SJSA1 (cell line): ENCODE measurements at regions not wholly inside any gene's neighbourhood (a gene's known extent, or its start where the extent isn't known, plus 50 kb on each side); places are given as distances from the start of the nearest gene placed in this dataset.

ENCODE experiments used
- DNase-seq, 2 experiments: peaks; one replicate each; pipeline ENCODE4 v3.0.0-alpha.2; 2015 to 2020; ENCODE audit warnings: low spot score in 2 of 2, low read depth in 1 of 2
- H3K27ac ChIP-seq: fragments of 250-450 bp; sonication (Bioruptor Pico); 2 replicates; pipeline ENCODE4 v1.5.1; 2020; ENCODE audit warnings: mild to moderate bottlenecking, moderate library complexity
- H3K27me3 ChIP-seq: fragments of 250-450 bp; sonication (Bioruptor Pico); replicated peaks from 2 replicates; pipeline ENCODE4 v1.5.1; 2020; ENCODE audit warnings: mild to moderate bottlenecking, moderate library complexity
- H3K36me3 ChIP-seq: fragments of 250-450 bp; sonication (Bioruptor Pico); 2 replicates; pipeline ENCODE4 v1.5.1; 2020; ENCODE audit warnings: mild to moderate bottlenecking
- H3K4me1 ChIP-seq: fragments of 250-450 bp; sonication (Bioruptor Pico); replicated peaks from 2 replicates; pipeline ENCODE4 v1.6.1; 2021; ENCODE audit warnings: mild to moderate bottlenecking
- H3K4me3 ChIP-seq: fragments of 250-450 bp; sonication (Bioruptor Pico); 2 replicates; pipeline ENCODE4 v1.5.1; 2020; ENCODE audit warnings: mild to moderate bottlenecking
- H3K9me3 ChIP-seq: fragments of 250-450 bp; sonication (Bioruptor Pico); replicated peaks from 2 replicates; pipeline ENCODE4 v1.5.1; 2020; ENCODE audit warnings: mild to moderate bottlenecking

GRCh38 chr5:164048359-164048926 lies 543.0 kb downstream of the MAT2B start:
- DNase-seq: no peak
- Histone ChIP-seq H3K27ac (no peak overlapping the region), H3K27me3 (no peaks in the 10 kb centered on the region), H3K4me1 (peaks cover 19% of the 10 kb centered on the region), H3K4me3 (no peak overlapping the region), H3K9me3 (no peaks in the 10 kb centered on the region), H3K36me3 (no peaks in the 10 kb centered on the region)

- Histone ChIP-seq H3K27ac (peak overlapping the region; percentile 69), H3K9me3 (no peaks in the 10 kb centered on the region), H3K4me1 (peaks cover 21% of the 10 kb centered on the region), H3K27me3 (no peaks in the 10 kb centered on the region), H3K4me3 (no peak overlapping the region), H3K36me3 (no peaks in the 10 kb centered on the region)
- DNase-seq: peak in 1 of 2 experiments; percentile 50
Measured at GRCh38 chr5:164051745-164052144, 546.3 kb downstream of the MAT2B start.

- no peaks in the 10 kb centered on the region for H3K9me3 ChIP-seq
- H3K36me3 ChIP-seq: no peaks in the 10 kb centered on the region
- no peak overlapping the region for H3K4me3 ChIP-seq
- peak overlapping the region; percentile 69 for H3K27ac ChIP-seq
- peak in 1 of 2 experiments; percentile 87 for DNase-seq
- H3K27me3 ChIP-seq: no peaks in the 10 kb centered on the region
- peaks cover 21% of the 10 kb centered on the region for H3K4me1 ChIP-seq
Measured at GRCh38 chr5:164052536-164053093, 547.2 kb downstream of the MAT2B start.

- no peaks in the 10 kb centered on the region for H3K27me3 ChIP-seq
- peaks cover 21% of the 10 kb centered on the region for H3K4me1 ChIP-seq
- no peak overlapping the region for H3K4me3 ChIP-seq
- H3K36me3 ChIP-seq: no peaks in the 10 kb centered on the region
- DNase-seq: no peak
- H3K27ac ChIP-seq: peak overlapping the region; percentile 69
- no peaks in the 10 kb centered on the region for H3K9me3 ChIP-seq
Measured at GRCh38 chr5:164053123-164053522, 547.7 kb downstream of the MAT2B start.

- Histone ChIP-seq H3K36me3 (no peaks in the 10 kb centered on the region), H3K9me3 (no peaks in the 10 kb centered on the region), H3K27me3 (no peaks in the 10 kb centered on the region), H3K4me1 (peaks cover 25% of the 10 kb centered on the region), H3K27ac (no peak overlapping the region), H3K4me3 (no peak overlapping the region)
- no peak for DNase-seq
Measured at GRCh38 chr5:164054461-164054860, 549.0 kb downstream of the MAT2B start.

GRCh38 chr5:164057121-164057520 lies 551.7 kb downstream of the MAT2B start:
- H3K36me3 ChIP-seq: no peaks in the 10 kb centered on the region
- no peak overlapping the region for H3K27ac ChIP-seq
- DNase-seq: no peak
- no peaks in the 10 kb centered on the region for H3K27me3 ChIP-seq
- H3K4me3 ChIP-seq: no peak overlapping the region
- peaks cover 16% of the 10 kb centered on the region for H3K4me1 ChIP-seq
- H3K9me3 ChIP-seq: no peaks in the 10 kb centered on the region

GRCh38 chr5:164058621-164059020 lies 553.2 kb downstream of the MAT2B start:
- Histone ChIP-seq H3K4me1 (peaks cover 4% of the 10 kb centered on the region), H3K27ac (no peak overlapping the region), H3K36me3 (no peaks in the 10 kb centered on the region), H3K27me3 (no peaks in the 10 kb centered on the region), H3K9me3 (no peaks in the 10 kb centered on the region), H3K4me3 (no peak overlapping the region)
- DNase-seq: no peak

- Histone ChIP-seq H3K4me3 (no peak overlapping the region), H3K27me3 (no peaks in the 10 kb centered on the region), H3K9me3 (no peaks in the 10 kb centered on the region), H3K27ac (no peak overlapping the region), H3K36me3 (no peaks in the 10 kb centered on the region), H3K4me1 (0 out of 2 replicates have a peak, but pooled peaks cover 3% of the 10 kb centered on the region)
- DNase-seq: no peak
Measured at GRCh38 chr5:164059471-164059870, 554.1 kb downstream of the MAT2B start.

- Histone ChIP-seq H3K27me3 (no peaks in the 10 kb centered on the region), H3K4me1 (0 out of 2 replicates have a peak, but pooled peaks cover 3% of the 10 kb centered on the region), H3K4me3 (no peak overlapping the region), H3K27ac (no peak overlapping the region), H3K36me3 (no peaks in the 10 kb centered on the region), H3K9me3 (no peaks in the 10 kb centered on the region)
- no peak for DNase-seq
Measured at GRCh38 chr5:164060786-164061355, 555.5 kb downstream of the MAT2B start.

GRCh38 chr5:164062304-164062703 lies 556.9 kb downstream of the MAT2B start:
- Histone ChIP-seq H3K4me1 (0 out of 2 replicates have a peak, but pooled peaks cover 3% of the 10 kb centered on the region), H3K27ac (no peak overlapping the region), H3K27me3 (no peaks in the 10 kb centered on the region), H3K9me3 (no peaks in the 10 kb centered on the region), H3K4me3 (no peak overlapping the region), H3K36me3 (no peaks in the 10 kb centered on the region)
- no peak for DNase-seq

GRCh38 chr5:164065266-164065665 lies 559.8 kb downstream of the MAT2B start:
- Histone ChIP-seq H3K9me3 (no peaks in the 10 kb centered on the region), H3K27me3 (no peaks in the 10 kb centered on the region), H3K4me3 (no peak overlapping the region), H3K4me1 (no peaks in the 10 kb centered on the region), H3K27ac (no peak overlapping the region), H3K36me3 (no peaks in the 10 kb centered on the region)
- no peak for DNase-seq

GRCh38 chr5:164071671-164072070 lies 566.3 kb downstream of the MAT2B start:
- no peak overlapping the region for H3K27ac ChIP-seq
- H3K4me3 ChIP-seq: no peak overlapping the region
- 0 out of 2 replicates have a peak, but pooled peaks cover 4% of the 10 kb centered on the region for H3K27me3 ChIP-seq
- H3K4me1 ChIP-seq: no peaks in the 10 kb centered on the region
- H3K36me3 ChIP-seq: no peaks in the 10 kb centered on the region
- no peak for DNase-seq
- H3K9me3 ChIP-seq: no peaks in the 10 kb centered on the region

GRCh38 chr5:164073081-164073480 lies 567.7 kb downstream of the MAT2B start:
- no peak for DNase-seq
- Histone ChIP-seq H3K4me1 (no peaks in the 10 kb centered on the region), H3K36me3 (no peaks in the 10 kb centered on the region), H3K9me3 (no peaks in the 10 kb centered on the region), H3K27me3 (0 out of 2 replicates have a peak, but pooled peaks cover 4% of the 10 kb centered on the region), H3K27ac (no peak overlapping the region), H3K4me3 (no peak overlapping the region)

GRCh38 chr5:164076556-164076955 lies 571.1 kb downstream of the MAT2B start:
- H3K27me3 ChIP-seq: 0 out of 2 replicates have a peak, but pooled peaks cover 4% of the 10 kb centered on the region
- H3K9me3 ChIP-seq: no peaks in the 10 kb centered on the region
- no peaks in the 10 kb centered on the region for H3K4me1 ChIP-seq
- no peaks in the 10 kb centered on the region for H3K36me3 ChIP-seq
- H3K27ac ChIP-seq: no peak overlapping the region
- no peak for DNase-seq
- H3K4me3 ChIP-seq: no peak overlapping the region
